NT2/D1 (cell line): ENCODE measurements at regions not wholly inside any gene's neighbourhood (a gene's known extent, or its start where the extent isn't known, plus 50 kb on each side); places are given as distances from the start of the nearest gene placed in this dataset.

Experiments used
- SUZ12 ChIP-seq: IDR thresholded peaks from 2 replicates; pipeline ENCODE4 v1.6.1; 2011; ENCODE audit not compliant: insufficient read length, insufficient read depth; ENCODE audit errors: extremely low read depth
- ZNF274 ChIP-seq: IDR thresholded peaks from 2 replicates; pipeline ENCODE4 v1.6.1; 2011; ENCODE audit warnings: mild to moderate bottlenecking, low read depth, low read length

DNA sequence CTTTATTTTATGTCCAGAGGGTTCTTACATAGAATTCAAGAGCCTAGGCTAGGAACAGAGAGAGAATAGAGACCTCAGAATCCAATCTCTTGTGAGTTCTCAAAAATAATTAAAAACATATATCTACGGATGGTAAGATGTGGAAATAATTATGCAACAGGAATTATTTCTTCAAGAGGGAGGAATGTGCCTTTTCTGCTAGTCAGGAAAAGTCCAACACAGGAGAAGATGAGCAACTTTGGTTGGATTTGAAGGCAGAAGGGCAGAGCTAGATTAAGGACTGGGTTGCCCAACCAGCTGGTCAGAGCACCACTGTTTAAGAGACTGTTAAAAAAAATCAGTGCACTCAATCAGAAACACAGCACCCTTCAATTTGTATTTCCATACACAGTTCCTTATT is 365.5 kb downstream of the ETNK1 start:
- TF ChIP-seq SUZ12 (no peak), ZNF274 (no peak)
